HG03175 (cell line): ENCODE measurements at regions not wholly inside any gene's neighbourhood (a gene's known extent, or its start where the extent isn't known, plus 50 kb on each side); places are given as distances from the start of the nearest gene placed in this dataset.

ENCODE experiments used
- ATAC-seq: cut with Tn5 transposase; IDR thresholded peaks from one replicate; pipeline ENCODE4 v1.9.1; 2021; ENCODE audit warnings: mild to moderate bottlenecking, moderate library complexity; ENCODE audit not compliant: unreplicated experiment

DNA sequence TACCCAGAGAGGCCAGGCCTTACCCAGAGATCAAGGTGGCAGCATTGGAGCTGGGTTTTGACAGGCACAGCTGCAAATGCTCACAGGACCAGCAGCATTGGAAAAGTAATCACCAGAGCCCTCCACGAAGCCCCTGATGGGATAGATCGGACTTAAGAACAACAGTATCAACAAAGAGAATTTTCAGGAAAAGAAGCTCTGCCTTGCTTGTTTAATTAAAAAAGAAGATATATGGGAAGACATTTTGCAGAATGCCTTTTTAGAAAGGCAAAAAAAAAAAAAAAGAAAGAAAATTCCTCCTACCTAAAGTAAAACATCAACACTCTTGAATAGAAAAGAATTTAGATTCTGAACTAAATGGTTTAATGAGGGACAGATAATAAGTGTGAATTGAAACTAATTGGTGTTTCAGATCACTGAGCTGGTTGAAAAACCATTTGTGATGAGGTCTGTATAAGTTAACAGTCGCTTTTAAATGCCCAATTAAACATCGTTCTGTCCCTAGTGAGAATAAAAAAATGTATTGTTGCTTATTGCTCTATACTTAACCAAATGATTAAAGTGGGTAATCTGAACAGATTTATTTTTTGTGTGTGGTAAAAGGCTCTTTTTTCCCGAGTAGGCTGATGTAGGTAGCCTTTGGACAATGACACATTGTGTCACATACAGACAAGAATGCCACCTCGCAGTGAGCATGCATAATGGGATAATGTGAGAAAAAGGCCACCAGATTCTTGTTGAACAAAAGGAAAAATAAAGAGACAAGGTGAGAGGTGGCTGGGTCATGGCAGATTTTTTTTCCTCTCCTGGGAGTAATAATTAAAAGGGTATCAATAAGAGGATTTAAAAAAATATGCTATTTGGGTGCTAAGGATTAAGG lies 93.0 kb upstream of the ARGLU1 start:
- ATAC-seq: no peak

DNA sequence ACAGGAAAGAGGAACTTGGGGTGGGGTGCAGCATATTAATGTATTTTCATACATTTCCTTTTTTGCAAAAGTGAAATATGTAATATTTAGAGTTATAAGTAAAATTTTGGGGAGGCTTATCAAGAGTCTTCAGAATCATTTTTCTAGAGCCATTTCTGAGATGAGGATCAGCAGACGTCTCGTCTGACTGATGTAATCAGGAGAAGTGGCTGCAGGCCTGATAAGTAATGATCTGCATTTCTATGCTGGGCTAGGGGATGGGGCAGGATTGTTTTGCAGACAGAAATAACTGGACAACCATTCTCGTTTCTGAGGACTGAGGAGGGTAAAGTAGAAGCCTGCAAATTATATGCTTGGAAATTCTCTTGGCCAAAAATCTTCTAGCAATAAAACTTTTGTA lies 89.2 kb upstream of the ARGLU1 start:
- ATAC-seq: no peak

DNA sequence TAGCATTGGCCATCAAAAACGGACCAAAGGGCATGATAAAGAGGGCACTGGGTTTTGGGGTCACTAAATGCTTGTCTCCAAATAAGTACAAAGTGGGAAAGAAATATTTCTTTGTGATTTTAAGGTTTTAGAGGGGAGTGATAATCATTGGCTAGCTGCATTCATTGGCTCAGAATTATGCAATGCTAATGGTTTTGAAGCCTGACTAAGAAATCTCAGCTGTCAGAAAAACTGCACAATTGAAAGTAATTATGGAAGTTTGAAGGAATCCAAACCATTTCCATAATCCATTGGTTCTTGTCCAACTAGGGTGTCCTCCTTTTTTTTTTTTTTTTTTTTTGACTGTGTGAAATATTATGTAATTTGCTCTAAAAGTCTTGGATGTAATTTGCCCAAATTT lies 88.2 kb upstream of the ARGLU1 start:
- ATAC-seq: no peak

DNA sequence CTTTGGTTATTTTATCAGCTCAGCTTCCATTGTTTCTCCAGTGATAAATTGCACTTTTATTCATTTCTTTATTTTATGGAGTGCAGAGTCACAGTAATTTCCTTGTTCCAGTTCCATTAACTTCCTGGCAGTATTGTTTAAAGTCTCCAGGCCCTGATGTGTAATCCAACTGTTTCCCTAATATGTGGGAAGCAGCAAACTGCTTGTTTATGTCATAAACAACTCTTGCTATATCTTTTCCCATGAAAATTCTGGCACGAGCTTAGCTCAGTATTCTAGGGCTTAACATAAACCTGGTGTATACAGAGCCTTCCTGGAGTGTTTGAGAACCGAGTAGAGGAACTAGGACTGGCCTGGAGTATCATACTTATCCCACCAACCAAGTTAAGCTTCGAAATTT lies 83.5 kb upstream of the ARGLU1 start:
- no peak for ATAC-seq

GRCh38 chr13:106650690-106651205 lies 82.8 kb upstream of the ARGLU1 start:
- ATAC-seq: no peak

- no peak for ATAC-seq
Measured at GRCh38 chr13:106649495-106649894, 81.6 kb upstream of the ARGLU1 start.

DNA sequence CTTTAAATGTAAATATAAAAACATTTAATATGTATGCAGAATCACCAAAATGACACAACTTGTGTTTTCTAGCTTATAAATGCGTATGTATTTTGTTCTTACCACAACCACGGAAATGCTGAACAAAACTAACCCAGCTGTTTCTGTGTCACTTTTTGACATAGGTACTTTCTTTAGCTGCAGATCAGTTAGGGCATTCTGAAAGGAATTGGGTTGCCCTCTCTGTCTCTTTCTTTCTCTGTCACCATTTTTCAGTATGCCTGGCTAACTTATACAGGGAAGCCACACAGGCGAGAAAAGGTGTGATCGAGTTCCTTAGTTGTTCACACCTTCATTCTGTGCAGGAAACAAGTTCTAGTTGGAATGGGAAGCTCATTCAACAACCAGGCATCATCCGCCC lies 72.6 kb upstream of the ARGLU1 start:
- ATAC-seq: no peak

DNA sequence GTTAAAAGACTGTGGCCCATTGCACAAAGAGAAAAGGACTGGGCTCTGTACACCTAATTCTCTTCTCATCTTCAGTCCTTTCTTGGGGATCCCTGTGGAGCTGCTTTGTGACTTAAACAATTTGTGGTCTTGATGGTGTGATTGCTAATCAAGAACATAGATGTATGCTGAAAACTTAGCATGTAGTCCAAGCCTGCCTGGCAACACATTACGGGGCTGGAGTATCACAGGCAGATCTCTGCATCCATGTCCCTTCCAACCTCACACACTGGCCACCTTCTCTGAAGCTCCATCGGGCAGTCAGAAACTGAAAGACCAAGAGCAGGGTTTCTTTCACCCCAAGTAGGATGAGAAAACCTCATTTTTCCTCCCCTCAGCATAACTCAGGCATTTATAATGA lies 69.6 kb upstream of the ARGLU1 start:
- ATAC-seq: no peak

- no peak for ATAC-seq
Measured at GRCh38 chr13:106636492-106636891, 68.6 kb upstream of the ARGLU1 start.

- ATAC-seq: no peak
Measured at GRCh38 chr13:106635616-106636015, 67.7 kb upstream of the ARGLU1 start.

- ATAC-seq: no peak
Measured at GRCh38 chr13:106633321-106633720, 65.4 kb upstream of the ARGLU1 start.

DNA sequence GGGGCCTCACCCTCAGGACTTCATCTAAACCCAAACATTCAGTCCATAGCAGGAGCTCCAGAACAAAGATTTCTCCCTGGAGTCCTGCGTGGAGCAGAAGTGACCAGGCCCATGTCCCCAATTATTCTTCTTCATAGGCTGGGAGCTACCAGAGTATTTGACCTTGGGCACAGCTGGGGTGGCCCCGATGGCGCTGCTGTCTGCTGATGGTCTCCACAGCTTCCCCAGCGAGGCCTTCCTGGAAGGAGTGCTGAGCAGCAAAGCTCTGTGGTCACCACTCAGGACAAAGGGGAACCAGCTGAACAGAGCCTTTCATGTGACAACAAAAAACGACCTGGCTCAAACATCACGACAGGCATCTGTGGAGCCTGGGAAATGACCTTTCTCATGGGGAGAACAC lies 62.7 kb upstream of the ARGLU1 start:
- no peak for ATAC-seq

GRCh38 chr13:106630162-106630561 lies 62.2 kb upstream of the ARGLU1 start:
- ATAC-seq: no peak

GRCh38 chr13:106628936-106629659 lies 61.2 kb upstream of the ARGLU1 start:
- ATAC-seq: no peak

DNA sequence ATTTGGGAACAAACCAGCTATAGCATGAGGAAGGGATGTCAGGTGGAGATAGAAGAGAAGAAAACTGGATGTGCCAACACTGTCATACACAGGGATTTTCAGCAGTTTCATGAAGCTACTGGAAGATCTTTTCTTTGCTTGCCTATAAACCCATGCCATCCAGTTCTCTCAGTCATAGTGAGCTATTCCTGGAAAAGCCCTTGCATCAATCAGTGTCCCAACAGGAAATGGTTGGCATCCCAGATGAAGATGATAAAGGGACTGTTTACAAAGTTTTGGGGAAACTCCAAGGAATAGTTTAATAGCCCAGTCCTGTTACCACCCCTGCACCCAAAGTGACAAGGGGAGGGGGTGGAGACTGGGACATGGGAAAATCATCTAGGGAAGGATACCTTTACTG lies 58.5 kb upstream of the ARGLU1 start:
- ATAC-seq: no peak

DNA sequence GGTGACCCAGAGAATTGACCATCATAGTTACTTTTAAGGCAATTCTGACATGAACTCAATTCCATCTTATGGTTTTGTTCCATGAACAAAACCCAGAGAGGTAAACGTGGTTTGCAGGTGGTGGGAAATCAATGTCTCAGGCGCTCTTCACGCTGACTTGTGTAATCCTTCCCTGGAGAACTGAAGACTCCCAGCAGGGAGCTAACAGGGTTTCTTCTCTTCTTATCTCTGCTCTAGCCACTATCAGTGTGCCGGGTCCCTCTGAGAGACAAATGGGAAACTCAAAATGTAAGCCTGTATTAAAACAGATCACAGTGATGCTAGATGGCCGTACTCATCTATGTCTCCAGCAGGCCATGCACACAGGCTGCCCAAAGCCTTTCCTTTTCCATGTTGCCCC lies 57.6 kb upstream of the ARGLU1 start:
- no peak for ATAC-seq

GRCh38 chr13:106623799-106624460 lies 56.0 kb upstream of the ARGLU1 start:
- no peak for ATAC-seq

DNA sequence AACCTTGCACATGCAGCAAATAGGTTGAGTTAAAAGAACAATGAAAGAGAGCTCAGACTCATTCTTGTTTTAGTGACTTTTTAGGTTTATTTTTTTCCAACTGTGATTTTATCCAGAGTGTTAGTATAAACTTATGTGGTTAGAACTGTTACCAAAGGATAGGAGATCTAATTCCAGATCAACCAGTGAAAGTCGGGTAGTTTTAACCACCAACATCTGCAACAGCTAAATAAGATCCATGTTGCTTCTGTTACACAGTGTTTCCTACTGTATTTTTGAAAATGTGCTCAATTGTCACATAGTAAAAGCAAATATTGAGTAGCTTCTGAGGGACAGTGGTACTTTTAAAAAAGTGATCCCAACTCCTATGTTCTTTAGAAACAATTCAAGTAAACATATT lies 53.9 kb upstream of the ARGLU1 start:
- ATAC-seq: no peak

GRCh38 chr13:106619688-106620555 lies 52.0 kb upstream of the ARGLU1 start:
- ATAC-seq: peak; percentile 96
